Omental fat pad (tissue), 3 donors: ENCODE measurements at regions not wholly inside any gene's neighbourhood (a gene's known extent, or its start where the extent isn't known, plus 50 kb on each side); places are given as distances from the start of the nearest gene placed in this dataset.

ENCODE experiments used
- ATAC-seq: fragments of 150-250 bp; one replicate; pipeline ENCODE4 v1.9.1; 2016; ENCODE audit warnings: mild to moderate bottlenecking, moderate library complexity; ENCODE audit not compliant: low FRiP score
- DNase-seq: peaks from one replicate; pipeline ENCODE4 v3.0.0-alpha.2; 2019; ENCODE audit warnings: low spot score
- CTCF ChIP-seq, 3 donors: fragments of 450-650 bp; IDR thresholded peaks; one replicate each; pipeline ENCODE4 v1.5.1; 2016 to 2017; ENCODE audit warnings: antibody characterized with exemption in 3 of 3, mild to moderate bottlenecking in 3 of 3, moderate library complexity in 2 of 3

DNA sequence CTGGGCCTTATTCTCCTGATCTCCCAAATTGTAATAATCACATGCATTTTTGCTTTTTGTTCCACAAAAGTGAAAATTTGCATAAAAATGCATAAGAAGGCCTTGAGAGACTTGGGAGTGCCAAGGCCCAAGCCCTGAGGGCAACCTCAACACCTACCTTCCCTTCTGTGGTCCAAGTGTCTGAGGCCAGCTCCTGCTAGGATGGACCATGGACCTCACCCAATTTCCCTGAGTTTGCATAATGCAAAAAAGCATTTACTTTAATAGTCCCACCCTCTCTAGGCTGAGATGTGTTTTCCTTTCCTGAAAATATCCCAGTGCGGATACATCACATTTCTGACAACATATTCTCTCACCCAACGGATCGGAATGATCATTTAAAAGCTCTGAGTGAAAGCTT, 194.1 kb upstream of the TENM4 start:
- no peak for DNase-seq
- no peak for TF ChIP-seq CTCF (IDR thresholded peaks at IDR 0.05)
- no peak for ATAC-seq

GRCh38 chr11:79627281-79627680, 186.5 kb upstream of the TENM4 start:
- DNase-seq, result no peak
- no peak for ATAC-seq
- TF ChIP-seq CTCF (IDR thresholded peaks at IDR 0.05), result no peak

- DNase-seq (no peak), ATAC-seq (no peak)
- no peak for TF ChIP-seq CTCF (IDR thresholded peaks at IDR 0.05)
These were observed 185.6 kb upstream of the TENM4 start for GRCh38 chr11:79626135-79627075.

GRCh38 chr11:79623375-79623774, 182.5 kb upstream of the TENM4 start:
- ATAC-seq (no peak), DNase-seq (no peak)
- TF ChIP-seq CTCF (IDR thresholded peaks at IDR 0.05), result no peak

DNA sequence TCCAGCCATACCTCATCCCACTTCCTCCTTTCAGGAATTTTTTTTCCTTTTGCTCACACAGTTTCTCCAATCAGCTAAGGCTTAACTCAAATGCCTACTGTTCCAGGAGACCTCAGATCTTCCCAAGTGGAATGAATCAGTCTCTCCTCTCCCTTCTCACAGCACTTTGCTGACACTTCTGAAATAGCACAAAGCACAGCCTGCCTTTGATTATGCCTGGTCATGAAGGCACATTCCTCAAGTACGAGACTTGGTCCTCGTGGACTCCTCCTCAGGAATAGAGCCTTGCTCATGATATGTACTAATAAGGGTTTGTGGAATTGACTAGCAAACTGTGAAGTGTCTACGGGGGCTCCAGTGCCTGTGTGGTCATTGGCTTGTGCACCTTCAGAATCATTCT, 176.7 kb upstream of the TENM4 start:
- TF ChIP-seq CTCF (IDR thresholded peaks at IDR 0.05), result no peak
- ATAC-seq (no peak), DNase-seq (no peak)

DNA sequence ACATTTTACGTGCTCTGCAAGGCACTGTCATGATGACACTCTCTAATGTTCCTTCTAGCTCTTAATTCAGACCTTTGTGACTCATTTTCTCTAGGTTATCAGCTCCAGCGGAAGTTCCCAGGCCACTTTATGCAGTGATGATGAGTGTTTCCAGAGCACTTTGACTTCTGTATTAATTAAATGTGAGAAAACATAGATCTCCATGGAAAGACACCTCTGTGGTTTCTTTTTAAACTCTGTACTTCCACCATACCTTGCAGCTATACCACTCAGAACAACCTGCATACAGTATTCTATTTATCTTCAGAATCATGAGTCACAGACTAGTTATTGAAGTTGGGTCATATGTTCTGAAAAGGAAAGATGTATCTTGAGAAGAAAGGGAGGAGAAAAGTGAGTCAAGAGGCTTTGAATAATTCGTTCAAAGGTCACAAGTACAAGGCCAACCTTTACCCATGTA, 175.6 kb upstream of the TENM4 start:
- DNase-seq, result no peak

More for the DNA sequence above, 175.6 kb upstream of the TENM4 start:
- no peak for TF ChIP-seq CTCF (IDR thresholded peaks at IDR 0.05)
- ATAC-seq, result no peak
